Stimulated activated CD8-positive, alpha-beta memory T cell treated with anti-CD3 and anti-CD28 coated beads, Interleukin-7, amount 100 ng/mL, for 4 hours (primary cell): ENCODE measurements at regions not wholly inside any gene's neighbourhood (a gene's known extent, or its start where the extent isn't known, plus 50 kb on each side); places are given as distances from the start of the nearest gene placed in this dataset.
"Not testable (repeated sequence)": the region's sequence is repeated elsewhere in the genome, so short reads cannot be mapped to it uniquely, and the experiment has no call there.

Experiments used
- DNase-seq, 2 donors: peaks; one replicate each; pipeline ENCODE4 v3.0.0-alpha.2; 2020; ENCODE audit warnings: low read depth in 2 of 2

- DNase-seq: not testable (repeated sequence)
Measured at GRCh38 chr20:29533566-29534177, 1723.8 kb upstream of the DEFB115 start.

GRCh38 chr20:29566901-29567635 lies 1690.4 kb upstream of the DEFB115 start:
- not testable (repeated sequence) for DNase-seq

- DNase-seq: not testable (repeated sequence)
Measured at GRCh38 chr20:29567671-29568070, 1689.8 kb upstream of the DEFB115 start.

GRCh38 chr20:29570126-29570525 lies 1687.3 kb upstream of the DEFB115 start:
- DNase-seq: not testable (repeated sequence)

- not testable (repeated sequence) for DNase-seq
Measured at GRCh38 chr20:29589530-29589929, 1667.9 kb upstream of the DEFB115 start.

- DNase-seq: not testable (repeated sequence)
Measured at GRCh38 chr20:29604163-29604562, 1653.3 kb upstream of the DEFB115 start.

- DNase-seq: not testable (repeated sequence)
Measured at GRCh38 chr20:29606171-29606570, 1651.3 kb upstream of the DEFB115 start.

GRCh38 chr20:29629395-29629794 lies 1628.1 kb upstream of the DEFB115 start:
- DNase-seq: not testable (repeated sequence)
